Activated CD8-positive, alpha-beta memory T cell treated with anti-CD3 and anti-CD28 coated beads, Interleukin-2, amount 50 U/mL, for 1 hour (primary cell): ENCODE measurements at regions not wholly inside any gene's neighbourhood (a gene's known extent, or its start where the extent isn't known, plus 50 kb on each side); places are given as distances from the start of the nearest gene placed in this dataset.

Experiments
- DNase-seq: peaks from one replicate; pipeline ENCODE4 v3.0.0-alpha.2; 2020; ENCODE audit errors: extremely low read depth

DNA sequence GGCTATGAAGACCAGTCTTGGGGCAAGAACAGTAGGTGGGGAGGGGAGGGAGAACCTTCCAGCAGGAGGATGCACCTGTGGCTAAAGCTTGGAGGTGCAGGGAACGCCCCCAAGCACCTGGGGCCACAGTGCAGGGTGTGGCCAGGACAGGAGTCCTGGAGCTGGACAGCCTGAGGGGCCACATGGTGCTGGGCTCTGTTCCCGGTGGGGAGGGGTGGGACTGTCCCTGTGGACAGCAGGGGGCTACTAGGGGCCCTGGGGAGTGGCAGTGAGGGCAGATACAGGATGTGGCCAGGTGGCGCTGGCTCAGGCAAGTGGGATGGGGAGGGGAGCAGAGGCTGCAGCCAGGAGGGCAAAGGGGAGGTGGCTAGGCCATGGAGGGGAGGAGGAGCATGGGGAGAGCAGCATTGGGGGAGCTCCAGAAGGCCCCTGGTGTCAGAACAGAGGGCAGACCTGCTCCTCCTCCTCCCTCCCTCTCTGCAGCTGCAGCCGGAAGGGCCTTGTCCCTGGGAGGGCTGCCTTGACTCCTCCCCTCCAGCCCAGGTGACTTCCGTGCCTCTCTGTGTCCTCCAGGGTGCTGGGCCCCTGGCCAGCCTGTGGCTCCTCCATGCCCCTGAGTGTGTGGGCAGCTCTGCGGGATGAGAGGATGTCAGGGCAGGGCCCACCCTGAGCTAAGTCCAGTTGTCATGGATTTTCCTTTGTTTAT, 68.4 kb upstream of the DLK1 start:
- no peak for DNase-seq

DNA sequence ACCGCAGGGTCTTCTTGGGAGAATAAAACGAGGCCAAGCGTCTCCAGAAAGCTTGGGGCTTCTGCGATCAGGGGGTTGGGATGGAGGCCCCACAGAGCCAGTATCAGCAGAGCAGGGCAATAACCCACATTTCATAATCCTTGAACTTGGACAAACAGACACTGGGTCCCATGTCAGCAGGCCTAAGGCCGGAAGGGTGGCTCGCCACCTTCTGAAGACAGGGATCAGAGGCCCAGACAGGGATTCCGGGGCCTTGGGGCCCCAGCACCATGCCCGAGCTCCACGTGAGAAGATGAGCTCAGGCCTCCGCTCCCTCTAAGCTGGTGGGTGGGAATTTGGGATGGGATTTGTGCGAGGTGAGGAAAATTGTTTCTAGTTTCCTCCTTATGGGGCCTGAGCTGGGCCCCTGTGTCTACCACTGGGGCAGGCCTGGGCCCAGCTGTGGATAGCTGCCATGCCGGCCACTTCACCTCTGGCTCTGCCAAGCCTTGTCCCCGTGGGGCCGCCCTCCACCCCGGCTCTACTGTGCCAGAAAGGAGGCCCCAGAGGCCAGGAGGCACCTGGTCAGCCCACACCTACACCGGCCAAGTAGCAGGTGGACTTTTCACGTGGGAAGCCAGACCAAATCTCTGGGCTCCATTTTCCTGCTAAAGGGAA, 67.2 kb upstream of the DLK1 start:
- no peak for DNase-seq

- DNase-seq, result no peak
These were observed 66.2 kb upstream of the DLK1 start for GRCh38 chr14:100660498-100660881.

DNA sequence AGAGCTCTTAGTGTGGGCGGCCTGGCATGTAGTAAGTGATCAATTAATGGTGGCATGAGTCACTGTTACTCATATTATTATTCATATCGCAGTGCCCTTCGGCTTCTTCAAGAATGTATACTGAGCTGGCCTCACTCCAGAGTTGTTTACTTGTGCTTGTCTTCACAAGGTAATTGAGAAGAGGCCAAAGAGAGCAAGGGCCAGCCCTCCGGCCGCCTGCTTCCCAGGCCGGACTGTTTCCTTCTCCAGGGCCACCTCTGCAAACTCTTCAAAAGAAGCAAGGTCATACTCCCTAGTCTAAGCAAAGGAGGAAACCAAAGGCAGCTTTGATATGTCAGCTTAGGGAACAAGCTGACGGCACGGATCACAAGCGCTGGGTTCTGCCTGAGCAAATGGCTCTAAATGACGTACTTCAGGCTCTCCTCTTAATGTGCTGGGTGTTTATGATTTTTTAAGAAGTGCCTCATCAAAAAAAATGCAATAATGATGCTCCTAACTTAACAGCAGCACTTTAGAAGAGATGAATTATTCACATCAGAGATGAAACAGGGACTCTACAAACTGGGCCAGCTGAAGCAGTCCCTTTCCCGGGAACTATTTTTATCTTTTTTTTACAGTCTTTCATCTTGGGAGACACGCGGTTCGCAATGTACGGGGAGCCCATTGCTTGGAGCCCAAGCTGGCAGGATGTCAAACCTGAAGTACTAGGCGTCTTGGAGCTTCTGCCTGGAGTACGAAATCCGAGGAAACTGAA, 65.6 kb upstream of the DLK1 start:
- DNase-seq, result no peak

DNA sequence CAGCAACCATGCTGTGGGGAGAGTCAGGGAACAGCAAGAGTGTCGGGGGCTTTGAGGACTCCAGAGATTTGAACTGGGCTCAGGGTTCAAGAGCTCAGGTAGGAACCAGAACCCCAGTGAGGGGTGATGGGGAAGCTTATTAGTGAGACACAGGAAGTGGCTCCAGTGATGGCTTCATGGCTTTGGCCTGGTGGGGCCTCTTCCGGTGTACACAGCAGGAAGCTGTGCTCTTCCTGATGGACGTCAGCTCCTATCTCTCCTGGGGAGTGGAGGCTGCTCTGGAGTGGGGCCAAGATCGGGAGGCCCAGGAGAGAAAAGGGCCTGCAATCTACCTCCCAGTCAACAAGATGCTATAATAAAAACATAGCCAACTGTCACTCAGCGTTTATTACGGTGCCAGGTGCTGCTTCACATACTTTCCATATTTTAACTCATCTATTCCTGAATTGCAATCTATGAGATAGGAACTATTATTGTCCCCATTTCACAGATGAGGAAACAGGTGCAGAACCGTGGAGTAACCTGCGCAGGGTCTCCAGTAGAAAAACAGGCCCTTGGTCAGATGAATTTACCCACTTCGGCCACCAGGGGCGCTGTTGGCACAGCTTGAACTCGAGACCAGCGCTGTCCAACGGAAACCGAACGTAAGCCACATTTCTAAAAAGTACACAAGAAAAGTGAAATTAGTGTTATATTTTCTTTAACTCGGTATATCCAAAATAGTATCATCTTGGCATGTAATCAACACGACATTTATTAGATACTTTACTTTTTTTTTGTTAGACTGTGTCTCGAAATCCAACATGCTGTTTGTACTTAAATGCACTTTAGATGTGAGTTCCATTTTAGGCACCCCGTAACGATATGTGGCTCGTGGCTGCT, 63.6 kb upstream of the DLK1 start:
- DNase-seq, result no peak

- DNase-seq, result no peak
These were observed 63.0 kb upstream of the DLK1 start for GRCh38 chr14:100663761-100664052.

DNA sequence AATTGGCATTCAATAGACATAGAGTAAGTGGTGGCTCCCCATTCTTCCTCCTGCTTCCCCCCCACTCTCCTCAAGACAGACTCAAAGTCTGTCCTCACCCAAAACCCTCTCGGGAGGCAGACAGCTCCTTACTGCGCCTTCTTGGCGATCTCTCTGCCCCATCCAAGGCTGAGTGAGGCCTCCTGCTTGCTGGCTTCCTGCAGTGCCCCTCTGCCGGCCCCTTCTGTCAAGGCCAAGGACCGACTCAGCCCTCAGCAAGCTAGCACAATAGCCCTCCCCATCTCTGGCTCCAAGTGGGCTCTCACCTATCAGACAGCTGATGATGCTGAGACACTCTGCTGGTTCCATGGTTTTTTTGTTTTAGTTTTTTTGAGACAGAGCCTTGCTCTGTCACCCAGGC, 62.5 kb upstream of the DLK1 start:
- no peak for DNase-seq

GRCh38 chr14:100664841-100665510, 61.7 kb upstream of the DLK1 start:
- no peak for DNase-seq

DNA sequence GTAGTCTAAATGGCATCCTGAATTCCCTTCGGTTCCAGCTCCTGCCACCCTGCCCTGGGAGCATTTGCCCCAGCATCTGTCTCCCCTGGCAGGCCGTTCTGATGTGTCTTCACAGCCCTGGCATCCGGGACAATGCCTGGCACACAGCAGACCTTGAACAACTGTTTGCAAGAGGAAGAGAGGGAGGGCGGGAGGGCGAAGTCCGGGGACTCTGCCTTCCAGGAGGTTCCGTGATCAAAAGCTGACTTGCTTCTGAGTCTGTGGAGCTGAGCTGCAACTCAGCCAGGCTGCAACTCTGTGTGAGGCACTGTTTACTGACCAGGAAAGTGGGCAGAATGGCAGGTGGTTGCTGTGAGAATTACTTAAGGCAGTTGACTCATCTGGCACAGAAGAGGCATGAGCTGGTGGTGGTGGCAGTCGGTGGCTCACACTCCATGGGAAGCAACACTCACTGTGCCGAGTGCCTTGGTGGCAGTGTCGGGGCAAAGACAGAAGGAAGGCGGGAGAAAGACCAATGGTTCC, 61.1 kb upstream of the DLK1 start:
- no peak for DNase-seq

DNA sequence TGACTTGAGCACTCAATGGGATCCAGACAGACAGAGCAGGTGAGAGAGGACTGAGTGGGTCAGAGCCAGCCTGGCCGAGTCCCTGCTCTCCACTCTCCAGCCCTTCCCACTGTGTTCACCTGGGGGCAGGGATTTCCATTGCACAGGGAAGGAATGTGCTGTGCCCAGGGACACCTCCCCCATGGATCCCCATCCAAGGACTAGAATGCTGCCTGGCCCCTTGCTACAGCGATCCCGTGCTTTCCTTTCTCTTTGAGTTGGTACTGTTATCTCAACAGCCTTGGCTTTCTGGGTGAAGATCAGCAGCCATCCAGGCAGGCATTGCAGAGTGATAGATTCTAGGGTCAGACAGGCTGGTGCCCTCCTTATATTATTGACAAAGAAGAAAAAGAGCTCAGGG, 60.3 kb upstream of the DLK1 start:
- DNase-seq, result no peak

GRCh38 chr14:100666851-100667250, 59.8 kb upstream of the DLK1 start:
- DNase-seq, result no peak

- no peak for DNase-seq
These were observed 59.0 kb upstream of the DLK1 start for GRCh38 chr14:100667656-100668055.

DNA sequence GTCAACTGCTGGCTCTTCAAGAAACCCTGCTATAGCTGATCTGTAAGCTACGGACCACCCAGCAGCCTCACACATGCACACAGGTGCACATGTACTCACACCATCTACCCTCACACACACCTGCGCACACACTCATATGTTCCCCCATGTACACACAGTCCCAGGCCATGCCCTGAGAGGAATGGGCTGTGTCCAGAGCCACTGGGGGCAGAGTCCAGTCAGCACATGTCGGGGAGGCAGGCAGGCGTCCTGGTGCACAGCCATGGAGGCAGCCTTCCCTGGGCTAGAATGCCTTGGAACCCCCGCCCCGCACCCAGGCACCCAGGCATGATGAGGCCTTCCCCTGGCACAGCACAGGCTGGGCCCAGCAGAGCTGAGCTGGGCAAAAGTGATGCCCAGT, 58.3 kb upstream of the DLK1 start:
- no peak for DNase-seq

- no peak for DNase-seq
These were observed 57.7 kb upstream of the DLK1 start for GRCh38 chr14:100669011-100669412.

- DNase-seq, result no peak
These were observed 57.2 kb upstream of the DLK1 start for GRCh38 chr14:100669468-100669867.

DNA sequence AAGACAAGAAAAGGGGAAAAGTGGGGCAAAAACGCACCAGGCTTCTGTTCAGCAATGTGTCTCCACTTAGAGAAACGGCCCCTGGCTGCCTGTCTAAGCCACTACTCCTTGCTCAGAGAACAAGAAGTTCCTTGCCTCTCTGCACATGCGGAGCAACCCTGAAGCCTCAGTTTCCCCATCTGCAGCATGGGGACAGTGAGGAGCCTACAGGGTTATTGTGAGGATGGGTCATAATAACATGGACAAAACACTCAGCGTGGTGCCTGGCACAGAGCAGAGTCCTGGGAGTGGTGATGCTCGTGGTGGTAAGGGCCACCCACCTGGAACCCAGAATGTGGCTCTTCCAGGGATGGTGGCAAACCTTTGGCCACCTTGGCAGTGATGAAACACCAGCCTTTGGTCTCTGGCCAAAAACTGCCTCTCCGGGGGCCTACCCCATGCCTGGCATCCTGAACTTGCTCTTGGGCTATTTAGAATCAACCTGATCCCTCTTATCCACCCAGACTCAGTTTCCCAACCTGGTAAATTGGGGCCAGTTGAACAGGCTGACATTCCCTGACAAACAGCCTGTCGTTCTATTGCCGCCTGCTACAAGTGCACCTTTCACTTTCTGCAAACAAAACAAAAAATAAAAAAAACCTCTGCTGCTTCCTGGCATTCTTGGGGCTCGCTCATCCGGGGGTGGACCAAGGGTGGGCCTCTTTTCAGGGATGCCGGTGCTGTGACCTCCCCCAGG, 56.5 kb upstream of the DLK1 start:
- no peak for DNase-seq

GRCh38 chr14:100670753-100671049, 56.0 kb upstream of the DLK1 start:
- no peak for DNase-seq

GRCh38 chr14:100671386-100671901, 55.2 kb upstream of the DLK1 start:
- no peak for DNase-seq

GRCh38 chr14:100671906-100672305, 54.8 kb upstream of the DLK1 start:
- DNase-seq, result no peak

DNA sequence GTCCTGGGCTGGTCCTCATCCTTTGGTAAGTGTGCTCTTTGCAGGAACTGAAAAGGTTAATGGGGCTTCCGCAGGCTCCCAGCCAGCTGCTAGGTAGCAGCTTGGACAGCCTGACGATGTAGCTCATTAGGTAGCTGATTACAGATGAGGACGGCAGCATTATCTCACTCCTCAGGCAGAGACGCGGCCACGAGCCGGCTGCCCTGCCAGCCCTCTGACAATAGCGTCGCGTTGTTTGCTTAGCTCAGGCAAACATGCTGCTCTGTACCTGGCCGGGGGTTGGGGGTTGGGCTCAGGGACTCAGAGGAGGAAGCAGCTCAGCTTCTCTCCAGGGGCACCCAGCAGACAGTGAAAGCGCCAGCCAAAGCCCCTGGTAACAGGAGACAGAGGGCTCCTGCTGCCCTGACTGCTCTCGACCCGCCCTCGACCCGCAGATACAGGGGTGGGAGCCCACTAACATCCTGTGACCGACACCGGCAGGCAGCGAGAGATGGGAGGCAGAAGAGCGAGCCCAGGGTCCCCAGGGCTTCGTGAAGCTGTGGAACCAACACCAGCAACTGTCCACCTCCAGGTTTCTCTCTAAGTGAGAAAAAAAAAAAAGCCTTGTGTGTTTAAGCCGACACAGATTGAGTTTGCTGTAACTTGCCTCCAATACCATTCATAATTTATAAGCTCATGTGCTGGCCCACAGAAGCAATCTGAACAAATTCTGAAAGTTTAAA, 53.4 kb upstream of the DLK1 start:
- no peak for DNase-seq
